ENCODE measurements at regions not wholly inside any gene's neighbourhood (a gene's known extent, or its start where the extent isn't known, plus 50 kb on each side); places are given as distances from the start of the nearest gene placed in this dataset.
A peak's percentile ranks its signal among the peaks of the same experiment; 100 is the strongest.

- FAIRE-seq = no peak
- no peak for DNase-seq (ENCODE audit: insufficient read length, low spot score)
- TF ChIP-seq POU2F2 (IDR thresholded peaks at IDR 0.05; ENCODE audit: low read depth, low read length) (no peak), PAX5 (IDR thresholded peaks at IDR 0.05; ENCODE audit: insufficient read depth, low read length, severe bottlenecking) (no peak), POLR2AphosphoS5 (IDR thresholded peaks at IDR 0.05; ENCODE audit: low read depth, low read length) (no peak), POLR2A (IDR thresholded peaks at IDR 0.05; ENCODE audit: low read depth, low read length) (no peak), TAF1 (IDR thresholded peaks at IDR 0.05; ENCODE audit: low read depth, low read length) (no peak), SPI1 (IDR thresholded peaks at IDR 0.05; ENCODE audit: low read depth, low read length) (no peak)
These were observed 366.7 kb downstream of the KCNJ2 start for GRCh38 chr17:70535986-70536385.

GRCh38 chr17:70539132-70539924 lies 370.0 kb downstream of the KCNJ2 start:
- FAIRE-seq = no peak
- no peak for TF ChIP-seq POU2F2 (IDR thresholded peaks at IDR 0.05; ENCODE audit: low read depth, low read length)
- TF ChIP-seq SPI1 (IDR thresholded peaks at IDR 0.05; ENCODE audit: low read depth, low read length) = no peak
- TF ChIP-seq POLR2AphosphoS5 (IDR thresholded peaks at IDR 0.05; ENCODE audit: low read depth, low read length) = no peak
- no peak for TF ChIP-seq POLR2A (IDR thresholded peaks at IDR 0.05; ENCODE audit: low read depth, low read length)
- no peak for TF ChIP-seq TAF1 (IDR thresholded peaks at IDR 0.05; ENCODE audit: low read depth, low read length)
- no peak for TF ChIP-seq PAX5 (IDR thresholded peaks at IDR 0.05; ENCODE audit: insufficient read depth, low read length, severe bottlenecking)
- no peak for DNase-seq (ENCODE audit: insufficient read length, low spot score)

- FAIRE-seq (no peak), DNase-seq (ENCODE audit: insufficient read length, low spot score) (no peak)
- TF ChIP-seq PAX5 (IDR thresholded peaks at IDR 0.05; ENCODE audit: insufficient read depth, low read length, severe bottlenecking) (no peak), POU2F2 (IDR thresholded peaks at IDR 0.05; ENCODE audit: low read depth, low read length) (no peak), TAF1 (IDR thresholded peaks at IDR 0.05; ENCODE audit: low read depth, low read length) (no peak), SPI1 (IDR thresholded peaks at IDR 0.05; ENCODE audit: low read depth, low read length) (no peak), POLR2A (IDR thresholded peaks at IDR 0.05; ENCODE audit: low read depth, low read length) (no peak), POLR2AphosphoS5 (IDR thresholded peaks at IDR 0.05; ENCODE audit: low read depth, low read length) (no peak)
These were observed 373.5 kb downstream of the KCNJ2 start for GRCh38 chr17:70542876-70543275.

- TF ChIP-seq PAX5 (IDR thresholded peaks at IDR 0.05; ENCODE audit: insufficient read depth, low read length, severe bottlenecking) = no peak
- no peak for TF ChIP-seq POU2F2 (IDR thresholded peaks at IDR 0.05; ENCODE audit: low read depth, low read length)
- TF ChIP-seq SPI1 (IDR thresholded peaks at IDR 0.05; ENCODE audit: low read depth, low read length) = no peak
- no peak for TF ChIP-seq TAF1 (IDR thresholded peaks at IDR 0.05; ENCODE audit: low read depth, low read length)
- TF ChIP-seq POLR2A (IDR thresholded peaks at IDR 0.05; ENCODE audit: low read depth, low read length) = no peak
- no peak for TF ChIP-seq POLR2AphosphoS5 (IDR thresholded peaks at IDR 0.05; ENCODE audit: low read depth, low read length)
- FAIRE-seq = no peak
- DNase-seq (ENCODE audit: insufficient read length, low spot score) = no peak
These were observed 375.0 kb downstream of the KCNJ2 start for GRCh38 chr17:70544317-70544716.

- TF ChIP-seq TAF1 (IDR thresholded peaks at IDR 0.05; ENCODE audit: low read depth, low read length) = no peak
- no peak for TF ChIP-seq PAX5 (IDR thresholded peaks at IDR 0.05; ENCODE audit: insufficient read depth, low read length, severe bottlenecking)
- TF ChIP-seq POLR2AphosphoS5 (IDR thresholded peaks at IDR 0.05; ENCODE audit: low read depth, low read length) = no peak
- TF ChIP-seq SPI1 (IDR thresholded peaks at IDR 0.05; ENCODE audit: low read depth, low read length) = no peak
- no peak for TF ChIP-seq POLR2A (IDR thresholded peaks at IDR 0.05; ENCODE audit: low read depth, low read length)
- no peak for TF ChIP-seq POU2F2 (IDR thresholded peaks at IDR 0.05; ENCODE audit: low read depth, low read length)
- FAIRE-seq (peak; percentile 52), DNase-seq (ENCODE audit: insufficient read length, low spot score) (peak; percentile 14)
These were observed 383.1 kb downstream of the KCNJ2 start for GRCh38 chr17:70552230-70552981.

- no peak for TF ChIP-seq POU2F2 (IDR thresholded peaks at IDR 0.05; ENCODE audit: low read depth, low read length)
- no peak for TF ChIP-seq PAX5 (IDR thresholded peaks at IDR 0.05; ENCODE audit: insufficient read depth, low read length, severe bottlenecking)
- no peak for TF ChIP-seq POLR2A (IDR thresholded peaks at IDR 0.05; ENCODE audit: low read depth, low read length)
- no peak for TF ChIP-seq TAF1 (IDR thresholded peaks at IDR 0.05; ENCODE audit: low read depth, low read length)
- TF ChIP-seq SPI1 (IDR thresholded peaks at IDR 0.05; ENCODE audit: low read depth, low read length) = no peak
- FAIRE-seq = no peak
- no peak for DNase-seq (ENCODE audit: insufficient read length, low spot score)
These were observed 383.6 kb downstream of the KCNJ2 start for GRCh38 chr17:70552982-70553334.

- TF ChIP-seq TAF1 (IDR thresholded peaks at IDR 0.05; ENCODE audit: low read depth, low read length) (no peak), POU2F2 (IDR thresholded peaks at IDR 0.05; ENCODE audit: low read depth, low read length) (no peak), SPI1 (IDR thresholded peaks at IDR 0.05; ENCODE audit: low read depth, low read length) (no peak), PAX5 (IDR thresholded peaks at IDR 0.05; ENCODE audit: insufficient read depth, low read length, severe bottlenecking) (no peak), POLR2AphosphoS5 (IDR thresholded peaks at IDR 0.05; ENCODE audit: low read depth, low read length) (no peak), POLR2A (IDR thresholded peaks at IDR 0.05; ENCODE audit: low read depth, low read length) (no peak)
- no peak for FAIRE-seq
- no peak for DNase-seq (ENCODE audit: insufficient read length, low spot score)
These were observed 386.4 kb downstream of the KCNJ2 start for GRCh38 chr17:70555723-70556122.

- DNase-seq (ENCODE audit: insufficient read length, low spot score) (no peak), FAIRE-seq (no peak)
- TF ChIP-seq POU2F2 (IDR thresholded peaks at IDR 0.05; ENCODE audit: low read depth, low read length) = no peak
- TF ChIP-seq POLR2A (IDR thresholded peaks at IDR 0.05; ENCODE audit: low read depth, low read length) = no peak
- no peak for TF ChIP-seq POLR2AphosphoS5 (IDR thresholded peaks at IDR 0.05; ENCODE audit: low read depth, low read length)
- no peak for TF ChIP-seq PAX5 (IDR thresholded peaks at IDR 0.05; ENCODE audit: insufficient read depth, low read length, severe bottlenecking)
- TF ChIP-seq TAF1 (IDR thresholded peaks at IDR 0.05; ENCODE audit: low read depth, low read length) = no peak
- TF ChIP-seq SPI1 (IDR thresholded peaks at IDR 0.05; ENCODE audit: low read depth, low read length) = no peak
These were observed 389.5 kb downstream of the KCNJ2 start for GRCh38 chr17:70558821-70559220.

- TF ChIP-seq POLR2AphosphoS5 (IDR thresholded peaks at IDR 0.05; ENCODE audit: low read depth, low read length) (no peak), PAX5 (IDR thresholded peaks at IDR 0.05; ENCODE audit: insufficient read depth, low read length, severe bottlenecking) (no peak), SPI1 (IDR thresholded peaks at IDR 0.05; ENCODE audit: low read depth, low read length) (no peak), TAF1 (IDR thresholded peaks at IDR 0.05; ENCODE audit: low read depth, low read length) (no peak), POLR2A (IDR thresholded peaks at IDR 0.05; ENCODE audit: low read depth, low read length) (no peak), POU2F2 (IDR thresholded peaks at IDR 0.05; ENCODE audit: low read depth, low read length) (no peak)
- no peak for DNase-seq (ENCODE audit: insufficient read length, low spot score)
- no peak for FAIRE-seq
These were observed 391.1 kb downstream of the KCNJ2 start for GRCh38 chr17:70560471-70560870.
